Gastrocnemius medialis (tissue), 4 donors: ENCODE measurements at regions not wholly inside any gene's neighbourhood (a gene's known extent, or its start where the extent isn't known, plus 50 kb on each side); places are given as distances from the start of the nearest gene placed in this dataset.
"Not testable (repeated sequence)": the region's sequence is repeated elsewhere in the genome, so short reads cannot be mapped to it uniquely, and the experiment has no call there.

Experiments used
- ATAC-seq, 2 donors: fragments of 150-250 bp; one replicate each; pipeline ENCODE4 v1.9.1; 2016
- DNase-seq, 2 donors: peaks; one replicate each; pipeline ENCODE4 v3.0.0-alpha.2; 2019
- H3K27ac ChIP-seq, 4 donors: fragments of 200-600 bp; sonication (generic); 1 replicate in 1 of 4; 2 replicates in 3 of 4; pipeline ENCODE4 v1.5.1; 2016 to 2018; ENCODE audit warnings: mild to moderate bottlenecking in 2 of 4, moderate library complexity in 1 of 4
- H3K27me3 ChIP-seq, 3 donors: fragments of 200-600 bp; sonication (generic) in 2 of 3; 1 replicate in 1 of 3; 2 replicates in 2 of 3; pipeline versions ENCODE4 v1.5.1 to v1.6.0; 2016 to 2019; ENCODE audit warnings: mild to moderate bottlenecking in 1 of 3, moderate library complexity in 1 of 3
- H3K36me3 ChIP-seq, 2 donors: fragments of 200-600 bp; sonication (generic) in 1 of 2; one replicate each; pipeline ENCODE4 v1.5.1; 2017 to 2018
- H3K4me1 ChIP-seq, 2 donors: fragments of 200-600 bp; sonication (generic) in 1 of 2; one replicate each; pipeline ENCODE4 v1.5.1; 2016 to 2017; ENCODE audit warnings: mild to moderate bottlenecking in 2 of 2
- H3K4me3 ChIP-seq, 4 donors: fragments of 200-600 bp; sonication (generic) in 3 of 4; 1 replicate in 1 of 4; 2 replicates in 3 of 4; pipeline ENCODE4 v1.5.1; 2016 to 2019; ENCODE audit warnings: mild to moderate bottlenecking in 2 of 4
- H3K9me3 ChIP-seq, 3 donors: fragments of 200-600 bp; sonication (generic) in 2 of 3; 1 replicate in 1 of 3; 2 replicates in 2 of 3; pipeline ENCODE4 v1.5.1; 2016 to 2019
- POLR2A ChIP-seq, 2 donors: fragments of 450-650 bp; IDR thresholded peaks; one replicate each; pipeline ENCODE4 v1.6.1; 2017; ENCODE audit warnings: antibody characterized with exemption in 2 of 2, mild to moderate bottlenecking in 2 of 2, moderate library complexity in 2 of 2
- in situ Hi-C, 4 donors: fragments of 200-750 bp; cut with MboI; loops; one replicate each; pipeline versions ENCODE4 v1.15.0 to v1.8.0; 2017; ENCODE audit warnings: low sequenced_read_pairs in 4 of 4
- intact Hi-C: fragments of 100-400 bp; cut with DNase I; formaldehyde crosslinking; loops from one replicate; pipeline ENCODE4 v1.15.1; 2023; ENCODE audit warnings: low total_unique reads
- TF ChIP-seq, protein P1 (sequence below), 5 experiments: fragments of 450-650 bp in 3 of 5; fragments of 200-600 bp in 2 of 5; sonication (generic) in 2 of 5; IDR thresholded peaks in 4 of 5; conservative IDR thresholded peaks in 1 of 5; 1 replicate in 4 of 5; 2 replicates in 1 of 5; pipeline ENCODE4 v1.5.1; 2016 to 2019; ENCODE audit warnings: antibody characterized with exemption in 5 of 5, mild to moderate bottlenecking in 3 of 5, moderate library complexity in 3 of 5

DNA sequence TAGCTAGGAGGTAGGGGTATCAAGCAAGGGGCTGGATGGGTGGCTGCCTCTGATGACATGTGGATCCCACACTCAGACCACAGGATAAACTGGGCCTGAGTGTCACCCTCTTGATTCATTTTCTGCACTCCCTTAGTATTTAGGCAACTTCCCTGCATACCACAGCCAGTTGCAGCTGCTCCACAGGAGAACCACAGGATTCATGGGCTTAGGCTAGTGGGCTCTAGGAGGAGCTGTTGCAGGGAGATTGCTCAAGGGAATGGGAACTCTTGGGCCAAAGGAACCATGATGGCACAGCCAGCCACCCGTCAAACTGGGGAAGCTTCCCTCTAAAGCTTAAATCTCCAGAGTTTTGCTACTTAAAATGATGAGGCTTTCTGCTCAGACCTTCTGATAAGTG lies 269.7 kb upstream of the ASIC2 start:
- Histone ChIP-seq H3K27me3 (no peaks in the 10 kb centered on the region), H3K4me3 (no peak overlapping the region), H3K36me3 (no peaks in the 10 kb centered on the region), H3K9me3 (no peaks in the 10 kb centered on the region), H3K4me1 (no peaks in the 10 kb centered on the region), H3K27ac (no peak overlapping the region)
- TF ChIP-seq, protein P1, sequence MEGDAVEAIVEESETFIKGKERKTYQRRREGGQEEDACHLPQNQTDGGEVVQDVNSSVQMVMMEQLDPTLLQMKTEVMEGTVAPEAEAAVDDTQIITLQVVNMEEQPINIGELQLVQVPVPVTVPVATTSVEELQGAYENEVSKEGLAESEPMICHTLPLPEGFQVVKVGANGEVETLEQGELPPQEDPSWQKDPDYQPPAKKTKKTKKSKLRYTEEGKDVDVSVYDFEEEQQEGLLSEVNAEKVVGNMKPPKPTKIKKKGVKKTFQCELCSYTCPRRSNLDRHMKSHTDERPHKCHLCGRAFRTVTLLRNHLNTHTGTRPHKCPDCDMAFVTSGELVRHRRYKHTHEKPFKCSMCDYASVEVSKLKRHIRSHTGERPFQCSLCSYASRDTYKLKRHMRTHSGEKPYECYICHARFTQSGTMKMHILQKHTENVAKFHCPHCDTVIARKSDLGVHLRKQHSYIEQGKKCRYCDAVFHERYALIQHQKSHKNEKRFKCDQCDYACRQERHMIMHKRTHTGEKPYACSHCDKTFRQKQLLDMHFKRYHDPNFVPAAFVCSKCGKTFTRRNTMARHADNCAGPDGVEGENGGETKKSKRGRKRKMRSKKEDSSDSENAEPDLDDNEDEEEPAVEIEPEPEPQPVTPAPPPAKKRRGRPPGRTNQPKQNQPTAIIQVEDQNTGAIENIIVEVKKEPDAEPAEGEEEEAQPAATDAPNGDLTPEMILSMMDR (IDR thresholded peaks at IDR 0.05 in 4 of 5, conservative IDR thresholded peaks at IDR 0.05 in 1 of 5) = no peak
- no peak for TF ChIP-seq POLR2A (IDR thresholded peaks at IDR 0.05)
- in situ Hi-C loops = no loop called here
- no peak for ATAC-seq
- no peak for DNase-seq
- intact Hi-C loops = no loop called here

DNA sequence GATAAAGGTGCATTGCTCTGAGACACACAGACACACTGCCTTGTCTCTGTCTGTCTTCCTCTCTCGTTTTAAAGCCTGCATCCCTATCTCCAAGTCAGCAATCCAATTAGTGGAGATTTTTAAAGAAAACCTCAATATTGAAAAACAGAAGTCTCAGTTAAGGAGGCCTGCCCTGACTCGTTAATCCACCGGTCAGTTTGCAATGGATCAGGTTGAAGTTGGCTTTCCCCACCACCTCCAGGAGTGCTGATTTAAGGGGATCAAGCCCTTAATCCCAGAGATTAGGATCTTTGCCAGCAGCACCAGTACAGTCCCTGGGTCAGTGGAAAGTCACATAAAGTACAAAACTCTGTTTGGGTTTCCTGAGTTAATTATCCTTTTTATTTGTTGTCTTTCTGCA lies 271.1 kb upstream of the ASIC2 start:
- ATAC-seq (no peak), DNase-seq (no peak)
- intact Hi-C loops = no loop called here
- in situ Hi-C loops = no loop called here
- no peaks in the 10 kb centered on the region for H3K27me3 ChIP-seq
- no peak overlapping the region for H3K4me3 ChIP-seq
- H3K4me1 ChIP-seq = no peaks in the 10 kb centered on the region
- no peaks in the 10 kb centered on the region for H3K36me3 ChIP-seq
- H3K9me3 ChIP-seq = no peaks in the 10 kb centered on the region
- no peak for TF ChIP-seq POLR2A (IDR thresholded peaks at IDR 0.05)
- TF ChIP-seq, protein P1 (IDR thresholded peaks at IDR 0.05 in 4 of 5, conservative IDR thresholded peaks at IDR 0.05 in 1 of 5) = no peak
- H3K27ac ChIP-seq = no peak overlapping the region

DNA sequence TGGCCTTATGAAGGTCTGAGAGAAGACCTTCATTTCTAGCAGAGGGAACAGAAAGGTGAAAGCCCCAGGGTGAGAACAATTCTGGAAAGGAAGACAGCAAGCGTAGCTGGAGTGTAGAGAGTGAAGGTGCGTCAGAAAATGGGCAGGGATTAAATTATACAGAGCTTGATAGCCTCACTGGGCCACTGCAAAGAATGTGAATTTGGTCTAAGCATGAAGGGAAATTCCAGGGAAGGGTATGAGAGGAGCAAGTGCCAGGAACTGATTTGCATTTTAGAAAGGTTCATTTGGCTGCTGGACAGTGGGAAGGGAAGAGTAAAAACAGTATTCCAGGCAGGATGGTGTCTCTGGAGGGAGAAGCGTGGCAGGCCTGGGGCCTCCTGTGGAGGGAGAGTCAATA lies 274.1 kb upstream of the ASIC2 start:
- no peaks in the 10 kb centered on the region for H3K36me3 ChIP-seq
- H3K27ac ChIP-seq = no peak overlapping the region
- in situ Hi-C loops (no loop called here), intact Hi-C loops (no loop called here)
- ATAC-seq (no peak), DNase-seq (no peak)
- TF ChIP-seq, protein P1 (IDR thresholded peaks at IDR 0.05 in 4 of 5, conservative IDR thresholded peaks at IDR 0.05 in 1 of 5) = no peak
- TF ChIP-seq POLR2A (IDR thresholded peaks at IDR 0.05) = no peak
- H3K4me3 ChIP-seq = no peak overlapping the region
- no peaks in the 10 kb centered on the region for H3K4me1 ChIP-seq
- no peaks in the 10 kb centered on the region for H3K27me3 ChIP-seq
- H3K9me3 ChIP-seq = no peaks in the 10 kb centered on the region

DNA sequence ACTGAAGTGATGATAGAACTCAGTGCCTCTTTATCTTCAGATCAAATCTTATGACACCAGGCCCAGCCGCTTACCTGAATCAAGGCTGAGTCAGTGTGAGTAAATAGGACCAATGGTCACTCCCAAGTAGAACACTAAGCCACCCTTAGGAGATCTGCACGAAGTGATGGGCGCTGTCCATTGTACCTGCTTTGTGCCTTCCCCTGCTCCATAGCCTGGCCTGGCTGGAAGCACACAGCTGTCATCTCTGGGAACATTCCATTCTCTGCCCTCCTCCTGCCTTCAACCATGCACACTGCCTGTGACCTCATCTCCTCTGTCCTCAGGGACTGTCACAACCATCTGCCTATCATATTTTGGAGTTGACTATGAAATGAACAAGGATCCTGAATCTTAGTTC lies 279.5 kb upstream of the ASIC2 start:
- Histone ChIP-seq H3K36me3 (no peaks in the 10 kb centered on the region), H3K9me3 (no peaks in the 10 kb centered on the region), H3K4me3 (no peak overlapping the region), H3K27me3 (no peaks in the 10 kb centered on the region), H3K4me1 (no peaks in the 10 kb centered on the region), H3K27ac (no peak overlapping the region)
- no peak for TF ChIP-seq POLR2A (IDR thresholded peaks at IDR 0.05)
- TF ChIP-seq, protein P1 (IDR thresholded peaks at IDR 0.05 in 4 of 5, conservative IDR thresholded peaks at IDR 0.05 in 1 of 5) = no peak
- in situ Hi-C loops = no loop called here
- no peak for DNase-seq
- intact Hi-C loops = no loop called here
- ATAC-seq = peak in 1 of 2 donors; percentile 64

DNA sequence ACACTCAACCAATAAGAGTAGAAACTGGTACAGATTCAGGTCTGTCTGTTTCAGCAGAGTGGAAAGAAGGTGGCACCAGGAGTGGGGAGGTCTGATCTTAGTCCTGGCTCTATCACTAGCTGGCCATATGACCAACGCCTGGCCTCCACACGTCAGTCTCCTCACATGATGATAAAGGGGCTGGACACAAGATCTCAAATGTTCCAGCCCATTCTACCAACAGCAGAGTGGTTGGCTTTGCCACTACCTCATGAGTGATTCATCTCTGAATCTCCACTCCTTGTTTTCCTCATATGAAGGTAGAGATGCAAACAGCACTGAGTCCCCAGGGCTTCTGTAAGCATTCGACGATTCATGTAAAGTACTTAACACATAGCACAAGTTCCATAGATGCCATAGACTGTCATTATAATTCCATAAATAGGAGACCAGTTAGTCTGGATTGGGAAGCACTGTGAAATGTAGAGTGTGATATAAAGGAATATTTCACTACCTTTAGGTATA lies 281.9 kb upstream of the ASIC2 start:
- Histone ChIP-seq H3K27me3 (no peaks in the 10 kb centered on the region), H3K4me1 (no peaks in the 10 kb centered on the region), H3K36me3 (no peaks in the 10 kb centered on the region), H3K27ac (no peak overlapping the region), H3K4me3 (no peak overlapping the region), H3K9me3 (no peaks in the 10 kb centered on the region)
- in situ Hi-C loops (no loop called here), intact Hi-C loops (no loop called here)
- DNase-seq (no peak), ATAC-seq (no peak)
- TF ChIP-seq POLR2A (IDR thresholded peaks at IDR 0.05) = no peak
- TF ChIP-seq, protein P1 (IDR thresholded peaks at IDR 0.05 in 4 of 5, conservative IDR thresholded peaks at IDR 0.05 in 1 of 5) = no peak

DNA sequence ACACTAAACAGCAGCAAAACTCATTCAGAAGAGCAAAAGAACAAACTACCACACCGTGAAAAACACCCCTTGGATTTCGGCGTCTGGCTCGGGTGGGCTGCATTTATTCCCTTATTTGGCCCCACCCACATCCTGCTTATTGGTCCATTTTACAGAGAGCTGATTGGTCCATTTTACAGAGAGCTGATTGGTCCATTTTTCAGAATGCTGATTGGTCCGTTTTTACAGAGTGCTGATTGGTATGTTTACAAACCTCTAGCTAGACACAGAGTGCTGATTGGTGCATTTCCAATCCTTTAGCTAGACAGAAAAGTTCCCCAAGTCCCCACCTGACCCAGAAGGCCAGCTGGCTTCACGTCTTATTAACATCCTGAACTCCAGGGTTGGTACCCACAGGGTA lies 286.6 kb upstream of the ASIC2 start:
- H3K36me3 ChIP-seq, intact Hi-C loops, in situ Hi-C loops, ATAC-seq, H3K27me3 ChIP-seq, H3K27ac ChIP-seq, H3K4me1 ChIP-seq, DNase-seq, H3K9me3 ChIP-seq, H3K4me3 ChIP-seq: not testable (repeated sequence)
